ENCODE measurements at regions not wholly inside any gene's neighbourhood (a gene's known extent, or its start where the extent isn't known, plus 50 kb on each side); places are given as distances from the start of the nearest gene placed in this dataset.

DNA sequence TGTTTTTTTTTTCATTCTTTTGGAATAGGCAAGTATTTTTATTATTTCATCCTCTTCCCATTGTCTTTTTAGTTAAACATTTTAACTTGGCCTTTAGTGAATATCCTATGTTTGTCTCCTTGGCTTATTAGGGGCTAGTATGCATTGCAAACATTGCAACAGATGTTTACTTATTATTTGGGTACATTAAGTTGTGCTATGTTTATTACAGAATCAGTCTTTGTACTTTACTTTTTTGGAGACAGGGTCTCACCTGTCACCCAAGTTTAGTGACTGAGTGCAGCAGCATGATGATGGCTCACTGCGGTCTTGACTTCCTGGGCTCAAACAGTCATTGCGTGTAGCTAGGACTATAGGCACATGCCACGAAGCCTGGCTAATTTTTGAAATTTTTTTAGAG is 51.1 kb upstream of the NUDT6 start:
- intact Hi-C loops (cut with DNase I) = no loop called here
- WGBS, 2 donors = 97 to 100% methylated on average over 3 of the region's 3 CpGs
- no peak overlapping the region for H3K27ac ChIP-seq
- no peak overlapping the region for H3K4me3 ChIP-seq
- TF ChIP-seq POLR2A (IDR thresholded peaks at IDR 0.05) = no peak
- DNase-seq = no peak
- H3K36me3 ChIP-seq = peaks cover 0 to 20% (median 0%) of the 10 kb centered on the region in 3 donors
- no peaks in the 10 kb centered on the region for H3K27me3 ChIP-seq
- no peaks in the 10 kb centered on the region for H3K9me3 ChIP-seq
- no peaks in the 10 kb centered on the region for H3K4me1 ChIP-seq

DNA sequence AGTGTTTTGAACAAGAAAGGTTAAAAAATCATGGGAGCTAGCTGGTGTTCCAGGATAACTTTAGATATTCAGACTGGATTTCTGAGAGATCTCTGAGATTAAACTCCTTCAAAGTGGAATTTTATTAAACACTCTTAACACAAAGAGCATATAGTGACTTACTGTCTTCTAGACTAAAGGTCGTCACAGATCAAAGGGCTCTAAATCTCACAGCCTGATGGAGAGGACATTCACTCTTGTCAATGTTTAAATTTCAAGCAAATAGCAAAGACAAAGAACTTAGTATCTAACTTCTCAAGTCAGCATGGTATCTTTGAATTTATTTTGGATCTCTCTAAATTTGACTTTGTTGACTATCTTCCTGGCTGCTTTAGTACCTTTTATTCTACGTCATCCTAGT is 53.7 kb upstream of the NUDT6 start:
- H3K27me3 ChIP-seq = no peaks in the 10 kb centered on the region
- no peak for DNase-seq
- H3K36me3 ChIP-seq = peaks cover 0 to 42% (median 0%) of the 10 kb centered on the region in 3 donors
- intact Hi-C loops (cut with DNase I) = no loop called here
- 98% methylated on average over 2 of the region's 2 CpGs for WGBS, 2 donors
- H3K4me3 ChIP-seq = no peak overlapping the region
- no peaks in the 10 kb centered on the region for H3K4me1 ChIP-seq
- H3K27ac ChIP-seq = no peak overlapping the region
- no peak for TF ChIP-seq POLR2A (IDR thresholded peaks at IDR 0.05)
- TF ChIP-seq, protein P1, sequence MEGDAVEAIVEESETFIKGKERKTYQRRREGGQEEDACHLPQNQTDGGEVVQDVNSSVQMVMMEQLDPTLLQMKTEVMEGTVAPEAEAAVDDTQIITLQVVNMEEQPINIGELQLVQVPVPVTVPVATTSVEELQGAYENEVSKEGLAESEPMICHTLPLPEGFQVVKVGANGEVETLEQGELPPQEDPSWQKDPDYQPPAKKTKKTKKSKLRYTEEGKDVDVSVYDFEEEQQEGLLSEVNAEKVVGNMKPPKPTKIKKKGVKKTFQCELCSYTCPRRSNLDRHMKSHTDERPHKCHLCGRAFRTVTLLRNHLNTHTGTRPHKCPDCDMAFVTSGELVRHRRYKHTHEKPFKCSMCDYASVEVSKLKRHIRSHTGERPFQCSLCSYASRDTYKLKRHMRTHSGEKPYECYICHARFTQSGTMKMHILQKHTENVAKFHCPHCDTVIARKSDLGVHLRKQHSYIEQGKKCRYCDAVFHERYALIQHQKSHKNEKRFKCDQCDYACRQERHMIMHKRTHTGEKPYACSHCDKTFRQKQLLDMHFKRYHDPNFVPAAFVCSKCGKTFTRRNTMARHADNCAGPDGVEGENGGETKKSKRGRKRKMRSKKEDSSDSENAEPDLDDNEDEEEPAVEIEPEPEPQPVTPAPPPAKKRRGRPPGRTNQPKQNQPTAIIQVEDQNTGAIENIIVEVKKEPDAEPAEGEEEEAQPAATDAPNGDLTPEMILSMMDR (IDR thresholded peaks at IDR 0.05) = no peak
- no peaks in the 10 kb centered on the region for H3K9me3 ChIP-seq

DNA sequence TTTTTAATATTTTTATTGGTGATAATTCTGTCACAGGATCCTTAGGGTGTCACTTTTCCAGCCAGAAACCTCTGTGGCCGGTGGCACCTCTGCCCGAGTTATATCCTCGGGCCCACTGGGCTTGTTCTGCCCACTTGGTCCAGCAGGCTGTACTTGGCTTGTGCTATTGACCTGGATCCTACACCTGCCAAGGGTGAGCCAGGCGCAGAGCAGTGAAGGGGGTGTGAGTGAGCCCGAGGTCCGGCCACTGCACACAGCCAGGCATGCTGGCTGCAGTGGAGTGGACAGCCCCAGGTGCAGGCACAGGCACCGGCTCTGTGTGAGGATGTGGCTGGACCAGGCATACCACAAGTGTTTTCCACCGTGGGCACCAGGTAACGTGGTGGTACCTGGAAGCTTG is 54.7 kb upstream of the NUDT6 start:
- 91 to 97% methylated on average over 5 to 7 of the region's 9 CpGs for WGBS, 2 donors
- H3K4me1 ChIP-seq = no peaks in the 10 kb centered on the region
- no peaks in the 10 kb centered on the region for H3K9me3 ChIP-seq
- intact Hi-C loops (cut with DNase I) = no loop called here
- no peaks in the 10 kb centered on the region for H3K27me3 ChIP-seq
- DNase-seq = no peak
- peaks cover 0 to 48% (median 0%) of the 10 kb centered on the region in 3 donors for H3K36me3 ChIP-seq
- TF ChIP-seq POLR2A (IDR thresholded peaks at IDR 0.05) = no peak
- TF ChIP-seq, protein P1 (IDR thresholded peaks at IDR 0.05) = no peak
- H3K27ac ChIP-seq = no peak overlapping the region
- H3K4me3 ChIP-seq = no peak overlapping the region

DNA sequence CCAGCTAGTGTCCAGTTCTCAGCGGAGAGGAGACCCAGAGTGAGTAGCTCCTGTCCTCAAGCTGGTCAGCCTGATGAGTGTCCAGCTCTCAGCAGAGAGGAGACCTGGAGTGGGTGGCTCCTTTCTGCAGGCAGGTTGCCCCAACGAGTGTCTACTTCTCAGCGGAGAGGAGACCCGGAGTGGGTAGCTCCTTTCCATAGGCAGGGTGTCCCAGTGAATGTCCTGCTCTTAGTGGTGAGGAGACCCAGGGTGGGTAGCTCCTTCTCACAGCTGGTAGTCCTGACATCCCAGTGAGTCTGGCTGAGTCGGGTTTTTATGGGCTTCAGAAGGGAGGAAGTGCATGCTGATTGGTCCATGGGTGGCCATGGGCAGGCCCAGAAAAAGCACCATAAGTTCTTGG is 55.7 kb upstream of the NUDT6 start:
- WGBS, 2 donors = 76% methylated on average over 3 of the region's 5 CpGs; no CpG with 5 or more reads in 1 of the 2 donors
- H3K4me3 ChIP-seq = no peak overlapping the region
- H3K9me3 ChIP-seq = no peaks in the 10 kb centered on the region
- H3K36me3 ChIP-seq = peaks cover 0 to 51% (median 0%) of the 10 kb centered on the region in 3 donors
- DNase-seq = no peak
- H3K4me1 ChIP-seq = no peaks in the 10 kb centered on the region
- TF ChIP-seq POLR2A (IDR thresholded peaks at IDR 0.05) = no peak
- TF ChIP-seq, protein P1 (IDR thresholded peaks at IDR 0.05) = no peak
- no peak overlapping the region for H3K27ac ChIP-seq
- H3K27me3 ChIP-seq = no peaks in the 10 kb centered on the region
- intact Hi-C loops (cut with DNase I) = no loop called here

DNA sequence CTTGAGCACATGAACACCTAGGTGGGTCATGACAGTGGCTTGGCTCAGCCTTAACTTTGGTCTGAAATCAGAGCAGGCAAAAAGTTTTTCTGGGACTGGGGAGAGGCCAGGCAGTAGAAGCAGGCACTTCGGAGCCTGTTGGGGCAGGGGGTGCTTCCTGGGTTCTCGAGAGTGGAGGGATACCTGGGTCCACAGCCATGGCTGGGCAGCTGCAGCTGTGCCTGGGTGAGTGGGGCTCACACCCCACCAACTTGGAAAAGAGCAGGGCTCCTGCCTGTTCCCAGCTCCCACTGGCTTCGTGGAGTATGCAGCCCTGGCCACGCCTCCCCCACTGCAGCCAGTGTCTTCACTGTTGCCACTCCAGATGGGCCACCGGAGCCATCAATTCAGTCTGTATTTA is 56.4 kb upstream of the NUDT6 start:
- no CpG with 5 or more reads among the region's 5 CpGs for WGBS, 2 donors
- TF ChIP-seq POLR2A (IDR thresholded peaks at IDR 0.05) = no peak
- TF ChIP-seq, protein P1 (IDR thresholded peaks at IDR 0.05) = no peak
- H3K27ac ChIP-seq = no peak overlapping the region
- no peak overlapping the region for H3K4me3 ChIP-seq
- intact Hi-C loops (cut with DNase I) = no loop called here
- H3K36me3 ChIP-seq = peaks cover 0 to 54% (median 0%) of the 10 kb centered on the region in 3 donors
- no peak for DNase-seq
- H3K9me3 ChIP-seq = no peaks in the 10 kb centered on the region
- H3K27me3 ChIP-seq = no peaks in the 10 kb centered on the region
- H3K4me1 ChIP-seq = no peaks in the 10 kb centered on the region

DNA sequence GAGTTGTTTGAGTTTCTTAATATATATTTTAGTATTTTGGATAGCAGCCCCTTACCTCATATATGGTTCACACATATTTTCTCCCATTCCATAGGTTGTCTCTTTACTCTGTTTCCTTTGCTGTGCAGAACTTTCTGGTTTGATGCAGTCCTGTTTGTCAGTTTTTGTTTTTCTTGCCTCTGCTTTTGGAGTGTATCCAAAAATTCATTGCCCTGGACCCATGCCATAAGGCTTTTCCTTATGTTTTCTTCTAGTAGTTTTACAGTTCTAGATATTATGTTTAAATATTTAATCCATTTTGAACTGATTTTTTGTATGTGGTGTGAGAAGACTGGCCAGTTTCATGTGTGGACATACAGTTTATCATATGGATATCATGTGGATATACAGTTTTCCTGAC is 58.5 kb upstream of the NUDT6 start:
- DNase-seq = no peak
- no peaks in the 10 kb centered on the region for H3K9me3 ChIP-seq
- no peaks in the 10 kb centered on the region for H3K4me1 ChIP-seq
- no peak overlapping the region for H3K4me3 ChIP-seq
- H3K36me3 ChIP-seq = peaks cover 0 to 67% (median 0%) of the 10 kb centered on the region in 3 donors
- H3K27me3 ChIP-seq = no peaks in the 10 kb centered on the region
- no peak overlapping the region for H3K27ac ChIP-seq
- intact Hi-C loops (cut with DNase I) = no loop called here
- TF ChIP-seq, protein P1 (IDR thresholded peaks at IDR 0.05) = no peak
- no peak for TF ChIP-seq POLR2A (IDR thresholded peaks at IDR 0.05)
